Large intestine (tissue), 3 donors: ENCODE measurements at regions not wholly inside any gene's neighbourhood (a gene's known extent, or its start where the extent isn't known, plus 50 kb on each side); places are given as distances from the start of the nearest gene placed in this dataset.

Experiments used
- DNase-seq, 2 donors: peaks; one replicate each; pipeline versions ENCODE4 v3.0.0 to v3.0.0-alpha.2; 2013
- H3K27ac ChIP-seq: one replicate; pipeline ENCODE4 v1.5.1; 2013; ENCODE audit warnings: low read length
- H3K27me3 ChIP-seq: 2 replicates; pipeline ENCODE4 v1.6.1; 2013; ENCODE audit warnings: low read length; ENCODE audit not compliant: control insufficient read depth, insufficient read depth
- H3K36me3 ChIP-seq: 2 replicates; pipeline ENCODE4 v1.6.1; 2013; ENCODE audit warnings: low read length; ENCODE audit not compliant: control insufficient read depth, insufficient read depth
- H3K4me1 ChIP-seq: one replicate; pipeline ENCODE4 v1.6.1; 2013; ENCODE audit warnings: low read length; ENCODE audit not compliant: control insufficient read depth, insufficient read depth
- H3K4me3 ChIP-seq: one replicate; pipeline ENCODE4 v1.5.1; 2013; ENCODE audit warnings: low read length
- H3K9me3 ChIP-seq: one replicate; pipeline ENCODE4 v1.6.1; 2013; ENCODE audit warnings: mild to moderate bottlenecking, low read depth, low read length, moderate library complexity; ENCODE audit not compliant: control insufficient read depth
- WGBS: methylation state at CpG from one replicate; pipeline ENCODE4 v1.1.5; 2013; ENCODE audit warnings: low lambda C conversion rate; ENCODE audit not compliant: insufficient coverage; 5-methylcytosine and 5-hydroxymethylcytosine counted together

GRCh38 chr2:5464657-5465056 is 227.5 kb upstream of the SOX11 start:
- DNase-seq, result no peak
- 75% methylated on average over 5 of the region's 5 CpGs for WGBS
- no peak overlapping the region for H3K4me3 ChIP-seq
- H3K27ac ChIP-seq, result no peak overlapping the region
- H3K4me1 ChIP-seq, result no peaks in the 10 kb centered on the region
- no peaks in the 10 kb centered on the region for H3K27me3 ChIP-seq
- H3K36me3 ChIP-seq, result no peaks in the 10 kb centered on the region
- no peaks in the 10 kb centered on the region for H3K9me3 ChIP-seq

- 80% methylated on average over 2 of the region's 5 CpGs for whole genome bisulfite sequencing
- no peaks in the 10 kb centered on the region for H3K36me3 ChIP-seq
- no peaks in the 10 kb centered on the region for H3K9me3 ChIP-seq
- no peaks in the 10 kb centered on the region for H3K4me1 ChIP-seq
- DNase-seq, result no peak
- no peak overlapping the region for H3K27ac ChIP-seq
- no peaks in the 10 kb centered on the region for H3K27me3 ChIP-seq
- no peak overlapping the region for H3K4me3 ChIP-seq
These were observed 226.3 kb upstream of the SOX11 start for GRCh38 chr2:5465859-5466258.

- DNase-seq, result no peak
- Histone ChIP-seq H3K36me3 (no peaks in the 10 kb centered on the region), H3K4me3 (no peak overlapping the region), H3K4me1 (no peaks in the 10 kb centered on the region), H3K27ac (no peak overlapping the region), H3K27me3 (no peaks in the 10 kb centered on the region), H3K9me3 (no peaks in the 10 kb centered on the region)
- 87% methylated on average over 3 of the region's 15 CpGs for WGBS
These were observed 224.8 kb upstream of the SOX11 start for GRCh38 chr2:5467178-5467905.

GRCh38 chr2:5472673-5473072 is 219.5 kb upstream of the SOX11 start:
- WGBS, result no CpG with 5 or more reads among the region's 4 CpGs
- peaks cover 3% of the 10 kb centered on the region for H3K9me3 ChIP-seq
- DNase-seq, result no peak

GRCh38 chr2:5473635-5474034 is 218.5 kb upstream of the SOX11 start:
- peak in 1 of 2 donors; percentile 25 for DNase-seq
- H3K4me3 ChIP-seq, result no peak overlapping the region
- no peaks in the 10 kb centered on the region for H3K36me3 ChIP-seq
- H3K4me1 ChIP-seq, result no peaks in the 10 kb centered on the region
- WGBS, result no CpG with 5 or more reads among the region's 6 CpGs
- H3K9me3 ChIP-seq, result peaks cover 3% of the 10 kb centered on the region
- H3K27me3 ChIP-seq, result no peaks in the 10 kb centered on the region
- H3K27ac ChIP-seq, result no peak overlapping the region

More at GRCh38 chr2:5472673-5473072, 219.5 kb upstream of the SOX11 start:
- H3K36me3 ChIP-seq, result no peaks in the 10 kb centered on the region
- H3K27ac ChIP-seq, result no peak overlapping the region
- H3K27me3 ChIP-seq, result no peaks in the 10 kb centered on the region
- no peak overlapping the region for H3K4me3 ChIP-seq
- no peaks in the 10 kb centered on the region for H3K4me1 ChIP-seq

GRCh38 chr2:5474716-5475115 is 217.5 kb upstream of the SOX11 start:
- no peak for DNase-seq
- no CpG with 5 or more reads among the region's 14 CpGs for WGBS
- Histone ChIP-seq H3K27me3 (no peaks in the 10 kb centered on the region), H3K4me1 (no peaks in the 10 kb centered on the region), H3K9me3 (peaks cover 3% of the 10 kb centered on the region), H3K4me3 (no peak overlapping the region), H3K27ac (no peak overlapping the region), H3K36me3 (no peaks in the 10 kb centered on the region)

- DNase-seq, result no peak
These were observed 212.8 kb upstream of the SOX11 start for GRCh38 chr2:5479265-5479928.

GRCh38 chr2:5482929-5483331 is 209.3 kb upstream of the SOX11 start:
- no peaks in the 10 kb centered on the region for H3K36me3 ChIP-seq
- H3K27me3 ChIP-seq, result no peaks in the 10 kb centered on the region
- no peak overlapping the region for H3K4me3 ChIP-seq
- H3K27ac ChIP-seq, result no peak overlapping the region
- H3K4me1 ChIP-seq, result no peaks in the 10 kb centered on the region
- no CpG with 5 or more reads among the region's 6 CpGs for WGBS
- peaks cover 2% of the 10 kb centered on the region for H3K9me3 ChIP-seq
- peak in 1 of 2 donors; percentile 43 for DNase-seq

More at GRCh38 chr2:5479265-5479928, 212.8 kb upstream of the SOX11 start:
- peaks cover 3% of the 10 kb centered on the region for H3K9me3 ChIP-seq
- H3K27me3 ChIP-seq, result no peaks in the 10 kb centered on the region
- H3K4me3 ChIP-seq, result no peak overlapping the region
- H3K36me3 ChIP-seq, result no peaks in the 10 kb centered on the region
- H3K4me1 ChIP-seq, result no peaks in the 10 kb centered on the region
- WGBS, result 80% methylated on average over 1 of the region's 7 CpGs
- no peak overlapping the region for H3K27ac ChIP-seq

- peaks cover 3% of the 10 kb centered on the region for H3K9me3 ChIP-seq
- no peak overlapping the region for H3K4me3 ChIP-seq
- no peaks in the 10 kb centered on the region for H3K27me3 ChIP-seq
- H3K27ac ChIP-seq, result no peak overlapping the region
- DNase-seq, result no peak
- H3K36me3 ChIP-seq, result no peaks in the 10 kb centered on the region
- no peaks in the 10 kb centered on the region for H3K4me1 ChIP-seq
- 95% methylated on average over 2 of the region's 4 CpGs for WGBS
These were observed 207.3 kb upstream of the SOX11 start for GRCh38 chr2:5484868-5485267.

GRCh38 chr2:5491523-5491922 is 200.7 kb upstream of the SOX11 start:
- no CpG with 5 or more reads among the region's 3 CpGs for WGBS
- peak; percentile 85 to 95 for DNase-seq
- H3K27ac ChIP-seq, result peak overlapping the region; percentile 53

More at GRCh38 chr2:5491523-5491922, 200.7 kb upstream of the SOX11 start:
- Histone ChIP-seq H3K27me3 (no peaks in the 10 kb centered on the region), H3K9me3 (peaks cover 8% of the 10 kb centered on the region), H3K4me3 (no peak overlapping the region), H3K36me3 (no peaks in the 10 kb centered on the region), H3K4me1 (peaks cover 11% of the 10 kb centered on the region)
